ENCODE measurements at regions not wholly inside any gene's neighbourhood (a gene's known extent, or its start where the extent isn't known, plus 50 kb on each side); places are given as distances from the start of the nearest gene placed in this dataset.

- TF ChIP-seq, protein P1, sequence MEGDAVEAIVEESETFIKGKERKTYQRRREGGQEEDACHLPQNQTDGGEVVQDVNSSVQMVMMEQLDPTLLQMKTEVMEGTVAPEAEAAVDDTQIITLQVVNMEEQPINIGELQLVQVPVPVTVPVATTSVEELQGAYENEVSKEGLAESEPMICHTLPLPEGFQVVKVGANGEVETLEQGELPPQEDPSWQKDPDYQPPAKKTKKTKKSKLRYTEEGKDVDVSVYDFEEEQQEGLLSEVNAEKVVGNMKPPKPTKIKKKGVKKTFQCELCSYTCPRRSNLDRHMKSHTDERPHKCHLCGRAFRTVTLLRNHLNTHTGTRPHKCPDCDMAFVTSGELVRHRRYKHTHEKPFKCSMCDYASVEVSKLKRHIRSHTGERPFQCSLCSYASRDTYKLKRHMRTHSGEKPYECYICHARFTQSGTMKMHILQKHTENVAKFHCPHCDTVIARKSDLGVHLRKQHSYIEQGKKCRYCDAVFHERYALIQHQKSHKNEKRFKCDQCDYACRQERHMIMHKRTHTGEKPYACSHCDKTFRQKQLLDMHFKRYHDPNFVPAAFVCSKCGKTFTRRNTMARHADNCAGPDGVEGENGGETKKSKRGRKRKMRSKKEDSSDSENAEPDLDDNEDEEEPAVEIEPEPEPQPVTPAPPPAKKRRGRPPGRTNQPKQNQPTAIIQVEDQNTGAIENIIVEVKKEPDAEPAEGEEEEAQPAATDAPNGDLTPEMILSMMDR (IDR thresholded peaks at IDR 0.05; ENCODE audit: insufficient read depth, low read length), result no peak
- TF ChIP-seq GABPA (IDR thresholded peaks at IDR 0.05; ENCODE audit: low read depth) (no peak), SPI1 (IDR thresholded peaks at IDR 0.05; ENCODE audit: borderline replicate concordance, low read depth) (no peak), REST (IDR thresholded peaks at IDR 0.05; ENCODE audit: insufficient replicate concordance, low read depth) (no peak)
Observed at GRCh38 chr9:91143162-91143561, 218.6 kb downstream of the AUH start.

Measured in HL-60 (cell line).